ENCODE measurements at regions not wholly inside any gene's neighbourhood (a gene's known extent, or its start where the extent isn't known, plus 50 kb on each side); places are given as distances from the start of the nearest gene placed in this dataset.

- H3K36me3 ChIP-seq (ENCODE audit: insufficient read depth, low read length): no peaks in the 10 kb centered on the region
- no TSS peak for BruUV-seq (replicated peaks)
- ChIA-PET POLR2A (interaction anchor here (1.0 to 3.1 kb wide), 3 partner anchors 9 to 11 kb away, joined by 4 to 8 read pairs (median 4); no protein-coding TSS in a partner anchor), CTCF (ENCODE audit: unreplicated experiment) (interaction anchor here (1.5 kb wide), 1 partner anchor 11 kb away, joined by 7 read pairs; no protein-coding TSS in a partner anchor)
- H3K4me3 ChIP-seq (ENCODE audit: low read depth, low read length, poor library complexity, severe bottlenecking): no peak overlapping the region
- no peaks in the 10 kb centered on the region for H4K20me1 ChIP-seq (ENCODE audit: insufficient read depth, low read length)
- DNase-seq (ENCODE audit: low spot score): no peak
- peaks cover 19% of the 10 kb centered on the region for H3K4me1 ChIP-seq (ENCODE audit: insufficient read depth, low read length, poor library complexity, severe bottlenecking)
- no peak overlapping the region for H3K4me2 ChIP-seq (ENCODE audit: low read length)
- intact Hi-C loops (cut with micrococcal nuclease; ENCODE audit: unreplicated experiment): no loop called here
- H3K9me3 ChIP-seq (ENCODE audit: low read length): no peaks in the 10 kb centered on the region
- H3K79me2 ChIP-seq (ENCODE audit: insufficient read depth, low read depth, low read length): no peaks in the 10 kb centered on the region
- TF ChIP-seq CTCF (conservative IDR thresholded peaks at IDR 0.05; ENCODE audit: low read length): no peak
- no peak for TF ChIP-seq EZH2phosphoT487 (IDR thresholded peaks at IDR 0.05; ENCODE audit: borderline replicate concordance, low read depth, low read length)
- no peak overlapping the region for H3K27ac ChIP-seq (ENCODE audit: low read depth, low read length, poor library complexity, severe bottlenecking)
- H3K9me2 ChIP-seq (ENCODE audit: insufficient read depth, low read length): no peaks in the 10 kb centered on the region
- H2AFZ ChIP-seq (ENCODE audit: low read length): no peak overlapping the region
Observed at GRCh38 chr1:201748335-201748734, 80.6 kb upstream of the IPO9 start.

- intact Hi-C loops (cut with micrococcal nuclease; ENCODE audit: unreplicated experiment): no loop called here
- no peaks in the 10 kb centered on the region for H3K9me3 ChIP-seq (ENCODE audit: low read length)
- no peak overlapping the region for H3K4me3 ChIP-seq (ENCODE audit: low read depth, low read length, poor library complexity, severe bottlenecking)
- TF ChIP-seq CTCF (conservative IDR thresholded peaks at IDR 0.05; ENCODE audit: low read length) (no peak), EZH2phosphoT487 (IDR thresholded peaks at IDR 0.05; ENCODE audit: borderline replicate concordance, low read depth, low read length) (no peak)
- H3K79me2 ChIP-seq (ENCODE audit: insufficient read depth, low read depth, low read length): no peaks in the 10 kb centered on the region
- ChIA-PET POLR2A (interaction anchor here (1.0 to 3.1 kb wide), 2 partner anchors 9 to 12 kb away, joined by 4 to 8 read pairs; no protein-coding TSS in a partner anchor), CTCF (ENCODE audit: unreplicated experiment) (interaction anchor here (0.5 kb wide), 1 partner anchor 191 kb away, joined by 5 read pairs; no protein-coding TSS in a partner anchor)
- DNase-seq (ENCODE audit: low spot score): no peak
- H3K27ac ChIP-seq (ENCODE audit: low read depth, low read length, poor library complexity, severe bottlenecking): no peak overlapping the region
- no peak overlapping the region for H2AFZ ChIP-seq (ENCODE audit: low read length)
- peaks cover 19% of the 10 kb centered on the region for H3K4me1 ChIP-seq (ENCODE audit: insufficient read depth, low read length, poor library complexity, severe bottlenecking)
- BruUV-seq (replicated peaks): no TSS peak
- no peak overlapping the region for H3K4me2 ChIP-seq (ENCODE audit: low read length)
- H3K9me2 ChIP-seq (ENCODE audit: insufficient read depth, low read length): no peaks in the 10 kb centered on the region
- no peaks in the 10 kb centered on the region for H3K36me3 ChIP-seq (ENCODE audit: insufficient read depth, low read length)
- no peaks in the 10 kb centered on the region for H4K20me1 ChIP-seq (ENCODE audit: insufficient read depth, low read length)
Observed at GRCh38 chr1:201749059-201749690, 79.8 kb upstream of the IPO9 start.

- H3K27ac ChIP-seq (ENCODE audit: low read depth, low read length, poor library complexity, severe bottlenecking): no peak overlapping the region
- BruUV-seq (replicated peaks): no TSS peak
Observed at GRCh38 chr1:201750120-201750519, 78.8 kb upstream of the IPO9 start.

More at GRCh38 chr1:201750120-201750519, 78.8 kb upstream of the IPO9 start:
- H3K9me2 ChIP-seq (ENCODE audit: insufficient read depth, low read length): no peaks in the 10 kb centered on the region
- H2AFZ ChIP-seq (ENCODE audit: low read length): no peak overlapping the region
- no peak overlapping the region for H3K4me2 ChIP-seq (ENCODE audit: low read length)
- no peak overlapping the region for H3K4me3 ChIP-seq (ENCODE audit: low read depth, low read length, poor library complexity, severe bottlenecking)
- no peaks in the 10 kb centered on the region for H3K79me2 ChIP-seq (ENCODE audit: insufficient read depth, low read depth, low read length)
- ChIA-PET POLR2A (interaction anchor here (0.9 to 1.0 kb wide), 2 partner anchors 23 to 222 kb away, joined by 3 read pairs; no protein-coding TSS in a partner anchor), CTCF (ENCODE audit: unreplicated experiment) (no interaction called here)
- no peaks in the 10 kb centered on the region for H3K36me3 ChIP-seq (ENCODE audit: insufficient read depth, low read length)
- H4K20me1 ChIP-seq (ENCODE audit: insufficient read depth, low read length): no peaks in the 10 kb centered on the region
- TF ChIP-seq CTCF (conservative IDR thresholded peaks at IDR 0.05; ENCODE audit: low read length): no peak
- no peak for TF ChIP-seq EZH2phosphoT487 (IDR thresholded peaks at IDR 0.05; ENCODE audit: borderline replicate concordance, low read depth, low read length)
- no peak for DNase-seq (ENCODE audit: low spot score)
- no peaks in the 10 kb centered on the region for H3K9me3 ChIP-seq (ENCODE audit: low read length)
- H3K4me1 ChIP-seq (ENCODE audit: insufficient read depth, low read length, poor library complexity, severe bottlenecking): peaks cover 20% of the 10 kb centered on the region
- intact Hi-C loops (cut with micrococcal nuclease; ENCODE audit: unreplicated experiment): no loop called here

Data from OCI-LY7 (cell line).